CD4-positive, alpha-beta T cell treated with Interleukin-4 for 1 hour (primary cell): ENCODE measurements at regions not wholly inside any gene's neighbourhood (a gene's known extent, or its start where the extent isn't known, plus 50 kb on each side); places are given as distances from the start of the nearest gene placed in this dataset.

ENCODE experiments used
- DNase-seq, 2 donors: peaks; one replicate each; pipeline ENCODE4 v3.0.0-alpha.2; 2020 to 2022

GRCh38 chr10:131781791-131782190 is 119.0 kb upstream of the PPP2R2D start:
- no peak for DNase-seq

- DNase-seq: no peak
Measured at GRCh38 chr10:131784363-131785120, 116.3 kb upstream of the PPP2R2D start.

GRCh38 chr10:131785121-131785460 is 115.7 kb upstream of the PPP2R2D start:
- DNase-seq: no peak

GRCh38 chr10:131786756-131787605 is 113.8 kb upstream of the PPP2R2D start:
- DNase-seq: peak in 1 of 2 donors; percentile 14

GRCh38 chr10:131787961-131788360 is 112.8 kb upstream of the PPP2R2D start:
- no peak for DNase-seq

GRCh38 chr10:131788386-131788785 is 112.4 kb upstream of the PPP2R2D start:
- no peak for DNase-seq

- no peak for DNase-seq
Measured at GRCh38 chr10:131789516-131789915, 111.3 kb upstream of the PPP2R2D start.

GRCh38 chr10:131790021-131790420 is 110.8 kb upstream of the PPP2R2D start:
- DNase-seq: no peak

- no peak for DNase-seq
Measured at GRCh38 chr10:131792011-131792651, 108.7 kb upstream of the PPP2R2D start.

- no peak for DNase-seq
Measured at GRCh38 chr10:131792809-131793208, 108.0 kb upstream of the PPP2R2D start.

GRCh38 chr10:131795761-131796160 is 105.0 kb upstream of the PPP2R2D start:
- no peak for DNase-seq

GRCh38 chr10:131797626-131798025 is 103.2 kb upstream of the PPP2R2D start:
- DNase-seq: no peak

- DNase-seq: no peak
Measured at GRCh38 chr10:131799429-131799828, 101.4 kb upstream of the PPP2R2D start.

GRCh38 chr10:131802156-131802915 is 98.5 kb upstream of the PPP2R2D start:
- DNase-seq: no peak

GRCh38 chr10:131802996-131803395 is 97.8 kb upstream of the PPP2R2D start:
- no peak for DNase-seq

GRCh38 chr10:131803860-131804425 is 96.9 kb upstream of the PPP2R2D start:
- no peak for DNase-seq

- DNase-seq: no peak
Measured at GRCh38 chr10:131804551-131805295, 96.1 kb upstream of the PPP2R2D start.

GRCh38 chr10:131805696-131806095 is 95.1 kb upstream of the PPP2R2D start:
- DNase-seq: no peak

GRCh38 chr10:131806146-131806545 is 94.7 kb upstream of the PPP2R2D start:
- DNase-seq: no peak

- no peak for DNase-seq
Measured at GRCh38 chr10:131806646-131807317, 94.0 kb upstream of the PPP2R2D start.

- no peak for DNase-seq
Measured at GRCh38 chr10:131808370-131808930, 92.4 kb upstream of the PPP2R2D start.
